ENCODE measurements at regions not wholly inside any gene's neighbourhood (a gene's known extent, or its start where the extent isn't known, plus 50 kb on each side); places are given as distances from the start of the nearest gene placed in this dataset.
"Not testable (repeated sequence)": the region's sequence is repeated elsewhere in the genome, so short reads cannot be mapped to it uniquely, and the experiment has no call there.

- no peak for DNase-seq
Measured at GRCh38 chr3:27779176-27779575, 57.1 kb upstream of the EOMES start.

GRCh38 chr3:27789420-27789819 lies 67.3 kb upstream of the EOMES start:
- DNase-seq = no peak

DNA sequence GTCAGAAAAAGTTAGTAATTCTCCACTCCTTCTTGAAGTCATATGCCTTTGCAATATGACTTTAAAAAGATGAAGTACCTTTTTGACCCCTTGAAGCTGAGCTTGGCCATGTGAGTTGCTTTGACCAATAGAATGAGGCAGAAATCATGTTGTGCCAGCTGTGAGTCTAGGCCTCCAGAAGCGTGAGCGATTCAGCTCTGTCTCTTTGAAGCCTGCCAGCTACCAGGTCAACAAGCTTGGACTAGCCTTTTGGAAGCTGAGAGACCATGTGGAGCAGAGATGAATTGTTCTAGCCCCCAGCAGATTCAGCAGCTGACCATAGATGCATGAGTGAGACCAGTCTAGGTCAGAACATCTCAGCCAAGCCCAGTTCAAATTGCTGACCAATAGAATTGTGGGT lies 69.8 kb upstream of the EOMES start:
- DNase-seq = no peak

GRCh38 chr3:27792869-27793268 lies 70.7 kb upstream of the EOMES start:
- DNase-seq = no peak

GRCh38 chr3:27794211-27794610 lies 72.1 kb upstream of the EOMES start:
- DNase-seq = no peak

DNA sequence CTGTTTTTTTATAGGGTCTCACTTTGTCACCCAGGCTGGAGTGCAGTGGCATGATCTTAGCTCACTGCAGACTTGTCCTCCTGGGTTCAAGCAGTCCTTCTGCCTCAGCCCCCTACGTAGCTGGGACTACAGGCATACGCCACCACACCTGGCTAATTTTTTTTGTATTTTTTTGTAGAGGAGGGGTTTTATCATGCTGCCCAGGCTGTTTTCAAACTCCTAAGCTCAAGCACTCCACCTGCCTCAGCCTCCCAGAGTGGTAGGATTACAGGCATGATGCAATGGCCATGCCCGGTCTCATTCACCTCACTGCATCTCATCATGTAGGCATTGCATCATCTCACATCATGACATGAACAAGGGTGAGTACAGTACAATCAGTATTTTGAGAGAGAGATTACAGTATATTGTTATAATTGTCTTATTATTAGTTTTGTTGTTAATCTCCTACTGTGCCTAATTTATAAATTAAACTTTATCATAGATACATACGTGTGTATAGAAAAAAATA lies 74.3 kb upstream of the EOMES start:
- no peak for DNase-seq

- no peak for DNase-seq
Measured at GRCh38 chr3:27797773-27798172, 75.7 kb upstream of the EOMES start.

- DNase-seq = no peak
Measured at GRCh38 chr3:27800261-27800660, 78.1 kb upstream of the EOMES start.

DNA sequence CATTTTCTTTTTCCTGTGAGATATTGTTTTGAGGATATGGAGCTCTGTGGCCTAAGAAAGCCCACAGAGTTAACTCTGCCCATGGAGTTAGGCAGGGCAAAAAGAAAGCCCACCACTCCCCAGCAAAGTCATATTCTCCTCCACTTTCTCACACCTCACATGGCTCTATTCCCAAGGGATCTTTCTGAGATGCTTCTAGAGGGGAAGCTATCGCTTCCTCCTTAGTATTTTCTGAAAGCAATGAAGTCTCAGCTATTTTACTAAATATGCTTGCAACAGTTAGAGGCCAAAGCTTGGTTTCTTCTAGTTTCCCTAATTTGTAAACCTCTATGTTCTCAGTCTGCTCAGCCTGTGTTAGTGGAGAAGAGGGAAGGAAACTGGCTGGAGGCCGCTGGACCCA lies 80.3 kb upstream of the EOMES start:
- DNase-seq = no peak

GRCh38 chr3:27802849-27803248 lies 80.7 kb upstream of the EOMES start:
- DNase-seq = no peak

GRCh38 chr3:27805282-27805681 lies 83.2 kb upstream of the EOMES start:
- no peak for DNase-seq

GRCh38 chr3:27813255-27813654 lies 91.1 kb upstream of the EOMES start:
- no peak for DNase-seq

DNA sequence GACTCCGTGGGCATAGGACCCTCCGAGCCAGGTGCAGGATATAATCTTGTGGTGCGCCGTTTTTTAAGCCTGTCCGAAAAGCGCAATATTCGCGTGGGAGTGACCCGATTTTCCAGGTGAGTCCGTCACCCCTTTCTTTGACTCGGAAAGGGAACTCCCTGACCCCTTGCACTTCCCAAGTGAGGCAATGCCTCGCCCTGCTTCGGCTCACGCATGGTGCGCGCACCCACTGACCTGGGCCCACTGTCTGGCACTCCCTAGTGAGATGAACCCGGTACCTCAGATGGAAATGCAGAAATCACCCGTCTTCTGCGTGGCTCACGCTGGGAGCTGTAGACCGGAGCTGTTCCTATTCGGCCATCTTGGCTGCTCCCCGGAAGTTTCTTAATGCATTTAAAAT lies 99.5 kb upstream of the EOMES start:
- DNase-seq = not testable (repeated sequence)

DNA sequence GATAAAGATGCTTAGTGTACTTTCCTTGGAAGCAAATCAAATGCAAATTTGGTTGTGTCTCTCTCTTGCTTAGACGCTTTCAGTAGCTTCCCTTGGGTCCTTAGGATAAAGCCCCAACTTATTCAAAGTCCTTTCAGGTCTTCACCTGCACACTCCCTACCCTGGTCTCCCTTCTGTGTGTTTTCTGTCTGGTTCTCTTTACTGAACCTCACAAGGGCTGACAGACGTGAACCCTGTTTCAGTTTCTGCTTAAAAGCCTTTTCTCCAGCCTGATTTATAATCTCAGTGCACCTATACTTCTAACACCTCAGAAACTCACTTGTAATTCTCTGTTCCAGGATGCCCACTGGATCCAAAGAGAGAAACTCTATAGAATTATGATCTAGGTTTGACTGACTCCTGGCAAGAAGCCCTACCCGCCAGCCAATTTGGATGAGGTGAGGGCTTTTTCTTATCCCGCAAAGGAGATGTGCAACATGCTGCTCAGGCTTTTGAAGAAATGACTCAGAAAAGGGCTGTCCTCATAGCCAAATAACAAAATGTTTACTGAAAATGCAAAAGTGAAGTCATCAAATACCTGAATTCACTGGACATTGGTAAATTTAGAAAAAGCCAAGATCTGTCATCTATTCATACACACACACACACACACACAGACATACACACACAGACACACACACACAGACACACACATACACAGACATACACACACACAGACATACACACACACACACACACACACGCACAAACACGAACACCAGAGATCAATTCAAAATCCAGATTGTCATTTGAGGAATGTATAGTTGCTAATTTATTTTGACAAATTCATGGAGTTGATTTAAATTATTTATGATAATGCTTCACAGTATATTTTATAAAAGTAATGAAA lies 102.4 kb upstream of the EOMES start:
- no peak for DNase-seq

- no peak for DNase-seq
Measured at GRCh38 chr3:27826448-27826847, 104.3 kb upstream of the EOMES start.

GRCh38 chr3:27827041-27827440 lies 104.9 kb upstream of the EOMES start:
- DNase-seq = no peak

DNA sequence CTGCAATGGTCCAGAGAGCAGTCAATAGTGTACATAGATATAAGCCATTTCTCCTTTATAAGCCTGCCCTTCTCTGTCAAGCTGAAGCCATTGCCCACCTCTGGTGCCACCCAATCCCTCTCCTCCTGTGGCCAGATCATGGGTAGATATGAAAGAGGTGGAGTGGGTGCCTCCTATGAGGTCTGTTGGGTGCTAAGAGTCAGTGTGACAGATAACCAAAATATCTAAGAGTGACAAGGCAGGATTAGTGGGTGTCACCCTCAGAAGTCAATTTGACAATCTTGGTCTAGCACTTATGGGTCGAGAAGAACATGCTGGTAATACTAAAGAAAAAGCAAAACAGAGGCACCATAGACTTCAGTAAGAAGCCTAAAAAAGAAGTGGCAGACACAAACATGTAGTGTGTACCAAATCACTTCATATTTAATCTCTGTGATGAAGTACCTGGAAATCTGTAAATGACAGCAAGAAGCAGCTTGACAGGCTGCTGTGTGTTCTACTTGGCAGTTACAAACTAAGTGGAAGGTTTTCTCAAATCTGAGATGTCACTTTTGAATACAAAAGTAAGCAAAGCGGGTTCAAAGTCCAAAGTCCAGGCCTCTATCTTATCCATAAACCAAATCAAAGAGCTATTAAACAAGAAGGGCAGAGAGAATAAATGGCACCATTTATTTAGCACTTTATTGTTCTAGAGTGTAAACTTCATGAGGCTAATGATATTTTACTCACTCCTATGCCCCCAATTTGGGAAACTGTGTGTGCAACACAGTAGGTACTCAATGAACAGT lies 118.9 kb upstream of the EOMES start:
- no peak for DNase-seq

DNA sequence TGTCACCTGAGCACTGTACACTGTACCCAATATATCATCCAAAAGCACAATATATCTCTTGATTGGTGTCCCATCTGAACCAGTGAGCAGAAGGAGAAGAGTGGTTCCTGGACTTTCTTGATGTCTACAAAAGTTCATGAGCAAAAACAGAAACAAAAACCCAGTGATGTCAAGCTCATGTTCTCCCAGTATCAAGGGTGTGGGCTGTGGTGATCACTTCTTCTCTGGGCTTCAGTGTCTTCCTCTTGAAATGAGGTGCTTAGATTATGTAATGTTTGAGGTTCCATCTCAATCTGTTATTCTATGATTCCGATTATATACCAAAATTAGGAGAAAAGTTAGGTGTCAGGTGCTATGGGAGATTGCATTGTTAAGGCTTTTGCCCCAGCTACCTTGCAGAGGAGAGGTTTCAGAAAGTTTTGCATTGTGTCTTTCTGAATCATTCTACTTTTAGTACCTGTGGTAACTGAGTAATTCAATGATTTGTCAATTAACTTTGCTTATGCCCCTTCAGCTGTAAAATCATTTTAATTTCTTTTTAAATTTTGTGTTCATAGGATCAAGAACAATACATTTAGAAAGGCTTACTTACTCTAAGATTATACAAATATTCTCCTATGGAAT lies 122.0 kb upstream of the EOMES start:
- DNase-seq = no peak

DNA sequence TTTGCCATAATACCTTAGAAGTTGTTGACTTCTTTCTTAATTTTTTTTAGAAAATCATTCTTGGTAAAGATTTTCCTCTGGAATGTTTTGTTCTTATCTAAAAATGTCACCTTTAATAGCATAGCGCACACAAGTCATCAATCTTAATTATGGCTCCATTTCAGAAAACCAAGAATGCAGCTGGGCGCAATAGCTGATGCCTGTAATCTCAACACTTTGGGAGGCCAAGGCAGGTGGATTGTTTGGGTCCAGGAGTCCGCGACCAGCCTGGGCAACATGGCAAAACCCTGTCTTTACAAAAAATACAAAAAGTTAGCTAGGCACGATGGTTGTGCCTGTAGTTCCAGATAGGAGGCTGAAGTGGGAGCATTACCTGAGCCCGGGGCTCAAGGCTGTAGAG lies 125.6 kb upstream of the EOMES start:
- DNase-seq = no peak

GRCh38 chr3:27848826-27849225 lies 126.7 kb upstream of the EOMES start:
- DNase-seq = no peak

DNA sequence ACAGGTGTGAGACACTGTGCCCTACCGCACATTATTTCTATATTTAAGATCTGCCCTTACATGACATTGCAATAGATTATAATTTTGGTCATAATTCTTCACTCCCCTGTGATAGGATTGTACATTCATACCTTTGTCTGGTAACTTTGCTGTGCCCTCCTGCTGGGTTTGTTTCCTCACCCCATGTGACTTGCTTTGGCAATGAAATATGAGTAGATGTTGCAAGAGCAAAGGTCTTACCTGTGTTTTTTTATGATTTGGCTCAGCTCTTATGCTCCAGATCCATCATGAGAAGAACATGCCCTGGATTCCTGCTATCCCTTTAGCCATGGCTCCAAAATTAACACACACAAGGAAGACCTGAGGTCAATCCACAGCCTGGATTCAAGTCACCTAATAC lies 137.7 kb upstream of the EOMES start:
- no peak for DNase-seq

DNA sequence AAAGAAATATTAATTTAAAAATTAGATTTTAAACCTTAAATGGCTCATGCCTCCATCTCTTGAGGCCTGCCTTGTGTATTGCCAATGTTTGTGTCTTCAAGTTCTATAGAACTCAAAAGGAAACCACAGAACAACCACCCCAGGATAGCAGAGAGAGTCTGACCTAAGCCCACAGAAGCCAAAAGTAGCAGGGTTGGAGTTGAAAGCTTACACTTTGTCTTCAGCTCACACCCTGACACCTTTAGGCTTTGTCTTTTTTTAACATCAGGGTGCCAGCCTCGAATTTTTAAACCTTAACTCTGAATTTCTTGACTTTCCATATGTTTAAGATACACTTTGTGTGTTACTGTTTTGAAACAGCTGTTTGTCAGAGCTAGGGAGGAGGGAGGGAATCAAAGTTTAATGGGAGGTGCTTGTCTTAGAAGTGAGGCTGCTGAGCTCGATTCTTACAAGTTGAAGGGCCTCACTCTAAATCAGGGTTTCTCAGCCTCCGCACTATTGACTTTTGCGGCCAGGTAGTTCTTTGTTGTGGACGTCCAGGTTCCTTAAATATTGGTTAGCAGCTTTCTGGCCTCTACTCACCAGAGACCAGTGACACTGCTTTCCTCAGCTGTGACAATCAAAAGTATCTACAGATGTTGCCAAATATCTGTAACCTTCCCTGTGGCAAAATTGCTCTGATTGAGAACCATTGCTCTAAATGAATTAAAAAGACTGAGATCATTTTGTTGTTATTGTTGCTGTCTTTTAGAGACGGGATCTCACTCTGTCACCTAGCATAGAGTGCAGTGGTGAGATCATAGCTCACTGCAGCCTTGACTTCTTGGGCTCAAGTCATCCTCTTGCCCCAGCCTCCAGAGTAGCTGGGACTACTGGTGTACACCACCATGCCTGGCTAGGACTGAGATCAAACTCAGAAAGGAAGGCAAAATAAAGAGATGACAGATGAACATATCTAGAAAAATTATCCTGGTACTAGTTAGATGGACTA lies 139.2 kb upstream of the EOMES start:
- no peak for DNase-seq

All from stimulated activated CD4-positive, alpha-beta T cell treated with anti-CD3 and anti-CD28 coated beads, Interleukin-4, amount 100 ng/mL, for 1 hour (primary cell).